Thyroid gland (tissue), 4 donors: ENCODE measurements at regions not wholly inside any gene's neighbourhood (a gene's known extent, or its start where the extent isn't known, plus 50 kb on each side); places are given as distances from the start of the nearest gene placed in this dataset.
"Not testable (repeated sequence)": the region's sequence is repeated elsewhere in the genome, so short reads cannot be mapped to it uniquely, and the experiment has no call there.

Experiments
- POLR2A ChIP-seq, 2 donors: fragments of 450-650 bp; IDR thresholded peaks; one replicate each; pipeline ENCODE4 v1.6.1; 2017; ENCODE audit warnings: antibody characterized with exemption in 2 of 2, mild to moderate bottlenecking in 2 of 2, moderate library complexity in 1 of 2
- TF ChIP-seq, protein P1 (sequence below), 6 experiments: fragments of 200-600 bp in 3 of 6; fragments of 450-650 bp in 3 of 6; sonication (generic) in 3 of 6; IDR thresholded peaks; one replicate each; pipeline ENCODE4 v1.5.1; 2016 to 2019; ENCODE audit warnings: antibody characterized with exemption in 6 of 6, mild to moderate bottlenecking in 2 of 6, inconsistent platforms in 1 of 6, moderate library complexity in 1 of 6

GRCh38 chr10:20531241-20531883 is 365.7 kb downstream of the NEBL start:
- TF ChIP-seq, protein P1, sequence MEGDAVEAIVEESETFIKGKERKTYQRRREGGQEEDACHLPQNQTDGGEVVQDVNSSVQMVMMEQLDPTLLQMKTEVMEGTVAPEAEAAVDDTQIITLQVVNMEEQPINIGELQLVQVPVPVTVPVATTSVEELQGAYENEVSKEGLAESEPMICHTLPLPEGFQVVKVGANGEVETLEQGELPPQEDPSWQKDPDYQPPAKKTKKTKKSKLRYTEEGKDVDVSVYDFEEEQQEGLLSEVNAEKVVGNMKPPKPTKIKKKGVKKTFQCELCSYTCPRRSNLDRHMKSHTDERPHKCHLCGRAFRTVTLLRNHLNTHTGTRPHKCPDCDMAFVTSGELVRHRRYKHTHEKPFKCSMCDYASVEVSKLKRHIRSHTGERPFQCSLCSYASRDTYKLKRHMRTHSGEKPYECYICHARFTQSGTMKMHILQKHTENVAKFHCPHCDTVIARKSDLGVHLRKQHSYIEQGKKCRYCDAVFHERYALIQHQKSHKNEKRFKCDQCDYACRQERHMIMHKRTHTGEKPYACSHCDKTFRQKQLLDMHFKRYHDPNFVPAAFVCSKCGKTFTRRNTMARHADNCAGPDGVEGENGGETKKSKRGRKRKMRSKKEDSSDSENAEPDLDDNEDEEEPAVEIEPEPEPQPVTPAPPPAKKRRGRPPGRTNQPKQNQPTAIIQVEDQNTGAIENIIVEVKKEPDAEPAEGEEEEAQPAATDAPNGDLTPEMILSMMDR (IDR thresholded peaks at IDR 0.05): not testable (repeated sequence)
- TF ChIP-seq POLR2A (IDR thresholded peaks at IDR 0.05): not testable (repeated sequence)
